ENCODE measurements at regions not wholly inside any gene's neighbourhood (a gene's known extent, or its start where the extent isn't known, plus 50 kb on each side); places are given as distances from the start of the nearest gene placed in this dataset.

DNA sequence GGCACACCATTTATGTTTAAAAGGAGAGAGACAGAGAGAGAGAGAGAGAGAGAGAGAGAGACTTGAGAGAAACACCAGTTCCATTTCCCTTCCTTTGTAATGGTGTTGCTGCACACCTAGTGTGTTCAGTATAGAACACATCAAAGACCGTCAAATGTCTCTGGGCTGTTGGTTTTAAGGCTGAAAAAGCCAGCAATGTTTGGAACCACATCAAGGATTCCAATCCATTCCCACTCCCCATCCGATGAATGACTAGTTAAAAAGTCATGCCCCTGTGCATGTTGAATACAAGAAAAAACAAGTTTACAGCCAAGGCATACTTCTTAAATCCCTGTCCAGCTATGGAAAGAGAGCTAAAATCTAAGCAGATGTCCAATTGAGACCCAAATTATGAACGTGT lies 83.0 kb upstream of the IFNE start:
- no peak for DNase-seq

DNA sequence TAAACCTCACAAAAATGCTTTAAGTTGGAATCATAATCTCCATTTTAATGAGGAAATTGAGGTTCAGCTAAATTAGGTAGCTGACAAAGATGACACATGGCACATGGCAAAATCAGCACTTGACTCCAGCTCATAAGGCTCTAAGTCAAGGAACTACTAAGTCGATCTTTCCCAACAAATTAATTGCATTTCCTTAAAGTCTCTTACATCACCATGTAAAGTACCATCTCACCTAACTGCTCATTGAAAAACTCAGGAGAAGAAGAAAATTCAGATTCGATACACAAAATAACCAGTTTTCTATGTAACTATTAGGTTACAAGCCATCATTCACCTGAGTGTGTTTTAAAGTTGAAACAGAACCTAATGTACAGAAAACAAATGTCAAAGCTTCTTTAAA lies 85.8 kb upstream of the IFNE start:
- no peak for DNase-seq

DNA sequence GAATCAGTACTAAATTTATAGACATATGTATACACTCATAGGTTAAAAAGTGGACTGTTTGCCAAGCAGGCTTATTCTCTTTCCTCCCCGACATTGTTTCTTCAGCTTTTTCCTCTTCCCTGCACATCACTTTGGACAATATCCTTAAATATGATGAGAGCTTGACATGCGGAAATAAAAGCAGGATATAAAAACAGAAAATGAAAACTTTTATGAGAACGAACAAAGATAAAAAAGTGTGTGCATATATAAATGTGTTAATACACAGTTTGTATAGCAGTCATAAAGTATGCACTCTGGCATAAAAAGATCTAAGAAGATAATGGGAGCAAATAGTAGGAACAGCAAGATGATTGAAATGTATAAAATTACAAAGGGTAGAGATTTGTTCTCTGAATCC lies 86.4 kb upstream of the IFNE start:
- no peak for DNase-seq

DNA sequence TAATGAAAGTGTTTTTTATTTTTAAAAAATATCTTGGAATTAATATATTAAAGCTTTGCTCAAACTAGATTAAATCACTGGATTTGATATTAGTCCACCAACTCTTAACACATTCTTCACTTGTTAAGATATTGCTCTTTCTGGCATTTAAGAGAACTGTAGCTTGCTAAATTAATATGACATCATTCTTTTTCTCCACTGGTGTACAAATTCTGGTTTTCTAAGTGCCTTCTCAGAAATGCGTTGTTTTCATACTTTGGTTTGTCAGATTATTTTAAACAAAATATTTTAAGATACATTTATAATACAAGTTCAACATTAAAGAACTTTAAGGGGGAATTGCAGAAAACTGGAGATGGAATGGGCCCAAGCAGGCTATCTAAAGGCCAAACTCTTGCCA lies 87.6 kb upstream of the IFNE start:
- no peak for DNase-seq

DNA sequence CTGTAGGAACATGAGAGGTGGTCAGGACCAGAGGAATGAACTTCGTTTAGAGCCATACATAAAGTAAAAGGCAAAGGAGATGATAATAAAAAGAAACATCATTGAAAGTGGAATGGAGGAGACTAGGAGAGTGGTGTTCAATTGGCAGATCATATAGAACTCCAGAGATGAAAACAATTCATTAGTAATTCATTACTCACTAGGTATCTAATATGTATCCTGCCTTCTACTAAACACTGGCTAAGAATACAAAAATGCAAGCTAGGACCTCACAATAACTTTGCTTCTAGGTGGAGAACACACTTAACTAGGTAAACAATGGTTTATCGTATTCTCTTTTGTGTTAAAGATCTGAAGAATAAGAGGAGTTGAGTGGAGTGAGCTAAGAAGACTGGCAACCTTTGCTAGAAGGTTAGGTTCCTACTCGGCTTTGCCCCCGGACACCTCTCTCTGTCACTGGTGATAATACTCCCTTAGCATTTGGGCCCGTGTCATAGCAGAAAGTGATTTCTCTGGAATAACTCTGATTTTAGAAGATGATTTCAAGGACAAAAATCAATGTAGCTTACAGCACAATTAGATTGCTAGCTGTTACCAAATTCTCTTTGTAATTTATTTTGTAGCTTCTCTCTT lies 88.6 kb upstream of the IFNE start:
- no peak for DNase-seq

DNA sequence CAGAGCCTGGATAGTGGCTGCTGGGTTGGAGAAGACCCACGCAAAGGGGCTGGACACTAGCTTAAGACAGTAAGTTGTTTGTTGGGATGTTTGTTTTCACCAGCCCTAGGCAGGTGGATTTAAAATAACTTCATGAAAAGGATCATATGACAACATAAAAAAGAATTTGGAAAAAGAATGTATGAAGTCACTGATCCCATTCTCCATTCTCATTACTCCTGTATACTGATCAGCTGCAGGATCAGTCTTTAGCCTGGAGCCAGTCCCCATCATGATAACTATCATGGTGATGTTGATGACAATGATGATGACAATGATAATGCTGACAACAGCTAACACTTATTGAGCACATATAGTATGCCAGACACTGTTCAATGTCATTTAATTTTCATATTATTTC lies 92.1 kb upstream of the IFNE start:
- DNase-seq: no peak

DNA sequence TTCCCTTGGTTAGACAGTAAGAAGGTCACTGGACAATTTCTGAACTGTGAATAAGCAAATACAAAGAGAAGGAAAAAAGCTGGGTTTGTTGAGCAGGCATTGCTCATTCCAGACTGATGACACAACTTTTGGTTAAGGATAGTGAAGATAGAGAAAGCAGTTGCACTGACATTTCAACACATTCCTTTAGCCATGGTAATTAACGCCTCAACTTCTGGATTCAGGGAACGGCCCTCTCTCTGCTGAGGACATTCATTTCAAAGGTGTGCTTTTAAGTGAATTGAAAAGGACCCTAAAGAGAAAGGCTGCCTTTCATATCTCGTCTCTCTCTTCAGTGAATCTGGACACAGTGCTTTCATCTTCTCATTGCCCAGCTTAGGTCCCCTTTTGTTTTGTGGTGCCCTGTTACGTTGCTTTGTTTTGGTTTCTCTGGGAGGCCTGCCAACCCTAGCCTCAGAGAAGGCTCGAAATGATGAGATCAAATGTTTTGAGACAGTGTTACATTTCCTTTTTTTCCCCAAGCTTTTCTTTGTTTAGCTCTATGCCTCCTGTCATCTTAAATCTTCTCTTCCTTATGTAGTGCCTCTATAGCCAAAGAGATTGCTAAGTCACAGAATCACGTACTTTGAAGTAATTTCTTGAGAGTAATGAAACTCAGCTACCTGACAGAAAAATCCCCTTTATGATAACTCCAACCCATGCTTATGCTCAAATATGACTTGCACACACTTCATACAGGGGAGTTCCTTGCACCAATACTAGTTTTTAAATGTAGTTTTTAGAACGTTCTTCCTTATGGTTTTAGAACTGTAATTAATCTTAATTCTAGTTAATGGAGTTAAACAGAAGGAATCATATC lies 94.4 kb upstream of the IFNE start:
- no peak for DNase-seq

DNA sequence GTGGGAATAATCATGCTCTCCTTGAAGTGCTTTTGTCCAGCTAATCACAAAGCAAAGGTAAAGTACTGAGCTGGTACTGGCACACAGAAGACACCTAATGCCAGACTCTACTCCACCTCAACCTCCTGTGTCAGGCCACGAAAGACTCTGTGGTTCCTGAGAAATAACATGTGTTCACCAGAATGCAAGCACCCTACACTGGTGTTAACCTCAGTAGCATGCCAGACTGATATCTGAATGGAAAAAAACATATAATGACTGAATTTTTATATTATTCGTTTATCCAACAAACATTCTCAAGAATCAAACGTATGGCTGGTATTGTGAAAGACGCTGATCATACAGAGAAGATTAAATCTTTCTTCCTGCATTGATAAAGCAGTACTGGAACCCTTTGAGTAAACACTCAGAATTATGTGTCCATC lies 97.1 kb upstream of the IFNE start:
- no peak for DNase-seq

DNA sequence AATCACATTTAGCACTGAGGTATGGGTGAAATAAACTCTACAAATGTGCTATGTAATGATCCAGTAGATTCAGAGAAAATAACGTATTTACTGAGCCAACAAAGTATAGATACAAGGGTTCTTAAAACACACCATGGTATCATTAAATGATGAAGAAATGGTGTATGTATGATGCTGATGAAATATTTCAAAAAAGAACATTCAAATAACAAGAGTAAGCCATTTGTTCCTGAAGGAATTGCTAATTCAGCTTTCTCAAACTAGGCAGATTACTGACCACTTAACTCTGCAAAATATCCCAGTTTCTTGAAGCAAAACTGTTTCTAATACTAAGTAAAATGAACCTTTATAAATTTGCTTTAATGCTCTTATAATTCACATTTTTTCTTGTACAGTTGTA lies 97.6 kb upstream of the IFNE start:
- DNase-seq: no peak

DNA sequence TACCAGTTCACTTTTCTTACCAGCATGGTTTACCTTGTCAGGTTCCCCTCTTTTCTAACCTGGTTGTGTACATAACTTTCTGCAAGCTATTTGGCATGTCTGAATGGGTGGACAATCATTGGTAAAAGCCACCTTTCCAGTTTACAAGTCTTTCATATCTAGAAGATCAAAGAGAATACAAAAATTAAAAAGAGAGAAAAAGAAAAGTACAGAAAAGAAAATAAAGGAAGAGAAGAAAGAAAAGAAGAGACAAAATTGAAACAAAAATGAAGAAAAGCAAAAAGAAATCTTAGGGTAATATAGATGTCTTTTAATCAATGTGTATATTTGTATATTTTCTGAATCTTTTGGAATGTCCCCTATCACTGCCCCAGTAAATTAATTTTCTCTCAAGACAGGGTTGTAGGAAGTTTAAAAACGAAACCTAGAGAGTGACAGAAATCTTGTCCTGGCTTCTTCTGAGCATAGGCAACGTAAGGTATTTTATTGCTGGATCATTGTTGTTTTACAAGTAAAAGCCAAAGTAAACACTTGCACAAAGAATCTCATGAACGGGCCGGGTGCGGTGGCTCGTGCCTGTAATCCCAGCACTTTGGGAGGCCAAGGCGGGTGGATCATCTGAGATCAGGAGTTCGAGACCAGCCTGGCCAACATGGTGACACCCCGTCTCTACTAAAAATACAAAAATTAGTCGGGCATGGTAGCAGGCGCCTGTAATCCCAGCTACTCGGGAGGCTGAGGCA lies 98.7 kb upstream of the IFNE start:
- no peak for DNase-seq

DNA sequence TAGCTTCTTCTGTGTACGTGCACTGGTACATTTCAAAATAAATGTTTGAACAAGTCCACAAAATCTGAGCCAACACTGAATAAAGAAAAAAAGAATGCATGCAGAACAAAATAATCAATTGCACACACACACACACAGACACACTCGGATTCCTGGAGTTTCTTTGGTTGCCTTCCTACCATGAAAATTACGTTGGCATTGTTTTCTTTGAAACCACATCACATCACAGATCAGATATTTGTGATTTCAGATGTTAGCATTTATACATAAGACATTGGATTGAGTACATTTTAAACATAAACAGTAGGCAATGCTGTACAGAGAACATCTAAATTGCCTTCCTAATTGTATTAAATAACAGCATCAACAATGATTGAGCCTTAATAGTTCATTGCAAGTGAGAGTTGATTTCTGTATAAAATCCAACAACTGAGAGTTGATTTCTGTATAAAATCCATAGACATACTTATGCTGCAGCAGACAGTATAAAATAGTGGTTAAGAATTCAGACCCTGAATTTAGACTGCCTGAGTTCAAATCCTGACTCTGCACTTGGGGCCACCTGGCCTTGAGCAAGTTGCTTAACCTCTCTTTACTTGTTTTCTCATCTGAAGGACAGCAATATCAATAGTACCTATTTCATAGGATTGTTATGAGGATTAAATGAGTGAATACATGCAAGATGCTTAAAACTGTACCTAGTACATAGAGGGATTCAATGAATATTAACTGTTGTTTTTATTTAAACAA lies 101.7 kb upstream of the IFNE start:
- DNase-seq: no peak

DNA sequence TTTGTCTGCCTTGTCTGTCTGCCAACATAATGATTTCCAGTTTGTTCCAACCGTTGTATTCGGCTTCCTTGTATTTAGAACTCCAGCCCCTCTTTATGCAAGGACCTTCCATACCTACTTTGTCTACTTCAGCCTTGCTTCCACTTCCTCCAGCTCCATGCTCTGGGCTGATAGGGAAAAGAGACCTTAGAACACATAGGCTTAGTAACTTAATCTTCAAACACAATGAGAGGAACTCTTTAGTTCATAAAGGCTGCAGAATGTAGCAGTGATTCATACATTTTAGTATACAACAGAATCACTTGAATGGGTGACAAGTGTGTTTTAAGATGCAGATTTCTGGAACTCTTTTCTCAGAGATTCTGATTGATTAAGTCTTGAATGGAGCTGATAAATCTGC lies 102.8 kb upstream of the IFNE start:
- no peak for DNase-seq

DNA sequence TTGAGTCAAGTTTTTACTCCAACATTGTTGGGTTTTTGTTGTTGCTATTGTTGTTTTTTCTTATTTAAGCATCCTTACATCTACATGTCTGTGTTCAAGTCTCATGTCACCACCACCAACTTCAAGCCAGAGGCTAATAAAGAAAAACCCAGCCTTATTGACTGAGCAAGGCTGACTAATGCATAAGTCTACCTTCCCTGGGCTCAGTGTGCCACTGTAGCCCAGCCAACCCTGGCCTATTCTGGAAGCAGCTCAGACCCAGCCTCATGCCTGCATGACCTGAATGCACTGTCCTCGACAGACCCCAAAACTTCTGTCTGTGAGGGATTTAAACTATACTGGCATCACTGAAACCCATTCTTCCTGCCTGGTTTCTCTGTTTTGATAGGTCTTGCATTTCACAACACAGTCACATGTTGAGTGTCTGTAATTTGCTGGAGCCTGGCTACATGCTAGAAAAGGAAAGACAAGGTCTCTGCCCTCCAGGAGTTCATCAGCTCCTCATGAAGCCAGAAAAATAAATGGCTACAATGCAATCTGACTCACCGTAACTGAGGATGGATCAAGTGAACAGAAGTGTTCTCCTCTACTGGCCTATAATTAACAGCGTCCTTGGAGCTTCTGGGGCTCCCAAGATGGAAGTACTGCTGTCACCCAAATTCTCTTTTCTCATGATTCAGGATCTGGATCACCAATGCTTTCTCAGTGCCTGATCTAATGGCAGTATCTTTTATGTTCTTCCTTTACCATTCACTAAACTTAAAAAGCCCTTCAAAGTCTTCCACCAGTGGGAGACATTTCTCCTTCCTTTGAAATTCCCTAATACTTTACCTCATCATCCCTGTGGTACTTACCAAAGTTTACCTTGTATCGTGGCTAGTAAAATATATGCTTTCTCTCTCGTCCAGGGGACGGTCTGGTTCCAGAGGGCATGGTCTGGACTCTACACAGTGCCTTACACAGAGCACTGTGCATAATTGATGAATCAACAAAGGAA lies 103.9 kb upstream of the IFNE start:
- DNase-seq: no peak

DNA sequence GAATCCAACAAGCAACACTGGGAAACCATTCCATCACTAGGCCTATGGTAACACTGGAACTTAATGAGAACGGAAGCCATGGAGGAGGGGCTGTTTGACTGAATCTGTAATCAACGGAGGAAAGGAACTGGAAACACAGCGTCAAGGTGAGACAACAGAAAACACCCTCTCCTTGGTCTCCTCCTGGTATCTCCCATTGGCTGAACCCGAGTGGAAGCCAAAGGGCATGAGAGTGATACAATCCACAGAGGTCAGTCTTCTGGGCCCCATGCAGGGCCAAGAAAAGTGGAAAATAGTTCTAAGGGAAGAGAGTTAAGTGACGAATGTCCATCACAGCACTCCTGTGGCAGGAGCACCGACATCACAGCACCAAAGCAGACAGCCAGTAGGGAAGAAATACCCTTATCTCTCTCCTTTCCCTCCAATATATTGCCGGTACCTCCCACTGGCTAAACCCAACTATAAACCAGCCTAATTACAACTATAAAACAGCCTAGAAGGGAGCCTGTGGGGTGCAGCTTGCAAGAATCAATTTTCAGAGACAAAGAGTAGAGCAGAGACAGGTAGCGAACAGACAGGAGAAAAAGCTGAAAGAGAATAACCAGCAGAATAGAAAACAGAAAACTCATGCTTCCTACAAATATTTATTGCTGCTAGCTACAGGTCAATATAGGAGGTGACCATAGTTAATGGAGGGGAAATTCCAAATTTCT lies 107.4 kb upstream of the IFNE start:
- DNase-seq: no peak

DNA sequence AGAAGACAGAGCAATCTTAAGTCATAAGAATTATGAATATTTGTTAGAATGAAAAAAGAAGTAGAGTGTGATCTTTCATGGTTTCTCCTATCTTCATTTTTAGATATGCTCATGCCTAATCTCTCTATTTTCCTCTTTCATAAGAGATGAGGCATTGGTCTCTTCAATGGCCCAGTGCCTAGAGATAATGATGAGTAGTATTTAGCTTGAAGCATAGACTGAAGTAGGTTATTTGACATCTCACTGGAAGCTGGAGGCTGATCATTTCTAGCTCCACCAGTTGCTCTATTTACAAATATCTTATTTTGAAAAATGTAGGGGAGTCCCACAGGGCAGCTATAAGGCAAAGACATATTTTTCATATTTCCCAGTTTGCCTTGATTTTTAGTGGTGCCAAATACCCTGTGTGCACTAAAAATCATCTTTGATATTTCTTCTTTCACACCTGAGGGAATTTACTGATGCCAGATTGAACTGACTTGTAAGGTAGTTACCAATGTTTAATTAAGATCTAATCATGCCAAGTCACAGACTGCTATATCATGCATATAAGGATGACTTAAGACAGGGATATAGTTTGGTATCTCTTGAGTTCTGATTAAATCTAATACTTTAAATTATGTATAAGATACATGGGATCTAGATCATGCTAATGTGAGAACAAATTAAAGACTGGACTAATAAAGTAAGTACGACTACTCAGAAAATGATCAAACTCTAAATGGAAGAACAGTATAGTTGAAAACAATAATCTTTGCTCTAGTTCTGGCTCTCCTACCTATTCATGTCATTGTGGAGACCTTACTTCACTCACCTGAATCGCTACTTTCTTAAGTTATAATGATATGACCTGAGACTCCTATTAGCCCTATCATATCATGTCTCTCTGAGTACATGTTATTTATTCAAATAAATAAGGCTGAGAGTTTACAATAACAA lies 108.2 kb upstream of the IFNE start:
- DNase-seq: no peak

DNA sequence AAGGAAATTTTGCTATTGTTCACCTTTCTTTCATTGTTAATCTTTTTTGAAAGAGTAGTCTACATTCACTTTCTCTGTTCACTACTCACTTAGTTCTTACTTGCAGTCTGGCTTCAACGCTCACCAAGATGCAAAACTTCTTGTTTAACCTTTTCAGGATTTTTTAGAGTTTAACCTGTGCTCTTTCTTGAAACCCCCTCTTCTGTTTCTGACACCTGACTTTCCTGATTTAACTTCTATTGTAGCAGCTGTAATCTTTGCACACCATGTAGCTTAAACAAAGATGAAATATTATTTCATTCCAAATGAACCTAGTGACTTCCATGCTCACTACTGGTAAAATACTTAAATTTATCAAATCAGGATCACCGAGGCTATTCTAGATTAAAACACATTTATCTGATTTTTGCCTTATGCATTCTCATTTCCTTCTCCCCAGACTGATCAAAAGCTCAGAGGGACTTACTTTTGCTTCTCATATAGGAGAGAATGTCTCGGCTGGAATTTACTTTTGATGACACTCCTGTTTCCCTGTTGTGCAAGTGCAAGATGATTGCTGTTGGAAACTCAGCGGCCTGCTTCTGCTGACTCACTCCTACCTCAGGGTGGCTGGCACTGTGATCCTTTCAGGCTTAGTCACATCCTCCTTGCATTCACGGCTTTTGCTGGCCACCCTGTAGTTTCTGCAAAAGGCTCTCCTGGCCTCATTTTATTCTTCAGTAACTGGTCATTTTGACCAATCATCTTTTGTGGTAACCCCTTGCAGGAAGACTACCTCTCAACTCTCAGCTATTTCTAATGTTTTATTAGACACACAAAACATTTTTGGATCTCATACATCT lies 109.3 kb upstream of the IFNE start:
- DNase-seq: no peak

DNA sequence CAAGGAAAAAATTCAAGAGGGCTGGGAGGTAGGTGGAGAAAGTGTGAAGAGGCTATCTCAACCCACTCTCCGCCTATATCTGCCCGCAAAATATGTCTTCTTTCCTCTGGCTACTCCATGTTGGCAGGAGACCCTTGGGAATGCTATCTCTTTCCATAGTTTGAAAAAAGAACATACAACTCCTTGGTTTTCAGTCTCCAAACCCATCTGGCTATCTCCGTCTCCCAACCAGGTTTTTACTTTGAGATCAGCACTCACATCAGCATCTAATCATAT lies 109.9 kb upstream of the IFNE start:
- DNase-seq: no peak

DNA sequence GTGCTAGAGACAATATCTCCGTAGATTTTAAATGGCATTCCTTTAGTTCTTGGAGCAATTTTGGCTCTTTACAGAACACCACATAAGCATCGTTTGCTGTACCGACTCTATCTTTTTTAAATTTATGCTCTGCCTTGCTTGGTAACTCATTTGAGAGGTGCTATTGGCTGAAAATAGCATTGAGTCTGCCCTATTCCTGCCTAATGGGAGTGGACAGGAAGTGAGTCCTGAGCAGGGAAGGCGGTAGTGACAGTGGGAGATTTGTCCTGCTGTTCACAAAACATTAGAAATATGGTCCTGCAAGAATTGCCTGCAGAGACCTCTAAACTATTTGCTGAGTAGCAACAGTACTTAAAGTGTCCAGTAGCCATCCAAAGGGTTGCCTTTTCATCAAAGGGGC lies 115.2 kb upstream of the IFNE start:
- DNase-seq: no peak

DNA sequence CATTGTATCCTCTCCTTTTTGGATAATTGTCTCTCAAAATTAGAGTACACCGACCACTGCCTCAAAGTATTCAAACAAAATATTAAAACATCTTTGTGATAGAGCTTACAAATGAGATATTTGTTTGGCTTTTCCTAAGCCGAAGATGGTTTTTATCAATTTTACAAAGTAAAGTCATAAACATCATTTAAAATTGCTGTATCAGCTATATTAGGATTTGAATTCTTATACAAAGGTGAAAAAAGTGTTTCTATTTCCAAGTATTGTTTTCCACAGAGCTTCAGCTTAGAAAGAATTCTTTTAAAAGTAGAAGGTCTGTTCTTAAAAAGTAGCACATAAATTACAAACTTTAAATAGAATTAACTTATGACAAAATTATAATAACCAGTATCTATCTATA lies 116.6 kb upstream of the IFNE start:
- DNase-seq: no peak

Data from NCI-H2081 (cell line).